ENCODE measurements at regions not wholly inside any gene's neighbourhood (a gene's known extent, or its start where the extent isn't known, plus 50 kb on each side); places are given as distances from the start of the nearest gene placed in this dataset.

- H3K4me1 ChIP-seq (ENCODE audit: control insufficient read depth, insufficient read depth, low read length), result no peaks in the 10 kb centered on the region
- DNase-seq, result no peak
- H3K4me3 ChIP-seq (ENCODE audit: low read length), result no peak overlapping the region
- 67% methylated on average over 4 of the region's 4 CpGs for WGBS (ENCODE audit: insufficient coverage)
- no peak overlapping the region for H3K27ac ChIP-seq (ENCODE audit: low read length)
- no peaks in the 10 kb centered on the region for H3K27me3 ChIP-seq (ENCODE audit: control insufficient read depth, insufficient read depth, low read length)
- no peaks in the 10 kb centered on the region for H3K9me3 ChIP-seq (replicated peaks; ENCODE audit: control insufficient read depth, low read depth, low read length)
- no peaks in the 10 kb centered on the region for H3K36me3 ChIP-seq (ENCODE audit: control insufficient read depth, insufficient read depth, low read length)
These were observed 183.0 kb upstream of the KCND2 start for GRCh38 chr7:120089968-120090367.

- Histone ChIP-seq H3K9me3 (replicated peaks; ENCODE audit: control insufficient read depth, low read depth, low read length) (no peaks in the 10 kb centered on the region), H3K36me3 (ENCODE audit: control insufficient read depth, insufficient read depth, low read length) (no peaks in the 10 kb centered on the region), H3K27me3 (ENCODE audit: control insufficient read depth, insufficient read depth, low read length) (no peaks in the 10 kb centered on the region), H3K27ac (ENCODE audit: low read length) (no peak overlapping the region), H3K4me1 (ENCODE audit: control insufficient read depth, insufficient read depth, low read length) (no peaks in the 10 kb centered on the region), H3K4me3 (ENCODE audit: low read length) (no peak overlapping the region)
- 95% methylated on average over 3 of the region's 3 CpGs for WGBS (ENCODE audit: insufficient coverage)
- no peak for DNase-seq
These were observed 181.2 kb upstream of the KCND2 start for GRCh38 chr7:120091807-120092206.

- Histone ChIP-seq H3K4me1 (ENCODE audit: control insufficient read depth, insufficient read depth, low read length) (no peaks in the 10 kb centered on the region), H3K4me3 (ENCODE audit: low read length) (no peak overlapping the region), H3K9me3 (replicated peaks; ENCODE audit: control insufficient read depth, low read depth, low read length) (no peaks in the 10 kb centered on the region), H3K36me3 (ENCODE audit: control insufficient read depth, insufficient read depth, low read length) (no peaks in the 10 kb centered on the region), H3K27me3 (ENCODE audit: control insufficient read depth, insufficient read depth, low read length) (no peaks in the 10 kb centered on the region), H3K27ac (ENCODE audit: low read length) (no peak overlapping the region)
- DNase-seq, result peak; percentile 19
- 80% methylated on average over 1 of the region's 2 CpGs for WGBS (ENCODE audit: insufficient coverage)
These were observed 176.0 kb upstream of the KCND2 start for GRCh38 chr7:120097020-120097419.

- Histone ChIP-seq H3K9me3 (replicated peaks; ENCODE audit: control insufficient read depth, low read depth, low read length) (no peaks in the 10 kb centered on the region), H3K4me3 (ENCODE audit: low read length) (no peak overlapping the region), H3K27me3 (ENCODE audit: control insufficient read depth, insufficient read depth, low read length) (no peaks in the 10 kb centered on the region), H3K27ac (ENCODE audit: low read length) (no peak overlapping the region), H3K36me3 (ENCODE audit: control insufficient read depth, insufficient read depth, low read length) (no peaks in the 10 kb centered on the region), H3K4me1 (ENCODE audit: control insufficient read depth, insufficient read depth, low read length) (no peaks in the 10 kb centered on the region)
- DNase-seq, result no peak
These were observed 175.2 kb upstream of the KCND2 start for GRCh38 chr7:120097774-120098173.

GRCh38 chr7:120108376-120108775 lies 164.6 kb upstream of the KCND2 start:
- no peak overlapping the region for H3K27ac ChIP-seq (ENCODE audit: low read length)
- H3K36me3 ChIP-seq (ENCODE audit: control insufficient read depth, insufficient read depth, low read length), result no peaks in the 10 kb centered on the region
- H3K27me3 ChIP-seq (ENCODE audit: control insufficient read depth, insufficient read depth, low read length), result no peaks in the 10 kb centered on the region
- H3K4me1 ChIP-seq (ENCODE audit: control insufficient read depth, insufficient read depth, low read length), result no peaks in the 10 kb centered on the region
- peaks cover 5% of the 10 kb centered on the region for H3K9me3 ChIP-seq (replicated peaks; ENCODE audit: control insufficient read depth, low read depth, low read length)
- H3K4me3 ChIP-seq (ENCODE audit: low read length), result no peak overlapping the region
- no peak for DNase-seq

- H3K4me1 ChIP-seq (ENCODE audit: control insufficient read depth, insufficient read depth, low read length), result no peaks in the 10 kb centered on the region
- H3K4me3 ChIP-seq (ENCODE audit: low read length), result no peak overlapping the region
- no peak for DNase-seq
- H3K36me3 ChIP-seq (ENCODE audit: control insufficient read depth, insufficient read depth, low read length), result no peaks in the 10 kb centered on the region
- H3K27me3 ChIP-seq (ENCODE audit: control insufficient read depth, insufficient read depth, low read length), result no peaks in the 10 kb centered on the region
- WGBS (ENCODE audit: insufficient coverage), result 81% methylated on average over 6 of the region's 8 CpGs
- H3K27ac ChIP-seq (ENCODE audit: low read length), result no peak overlapping the region
- H3K9me3 ChIP-seq (replicated peaks; ENCODE audit: control insufficient read depth, low read depth, low read length), result peaks cover 5% of the 10 kb centered on the region
These were observed 162.8 kb upstream of the KCND2 start for GRCh38 chr7:120110169-120110568.

GRCh38 chr7:120114626-120115025 lies 158.3 kb upstream of the KCND2 start:
- 85% methylated on average over 4 of the region's 5 CpGs for WGBS (ENCODE audit: insufficient coverage)
- H3K4me1 ChIP-seq (ENCODE audit: control insufficient read depth, insufficient read depth, low read length), result no peaks in the 10 kb centered on the region
- H3K27me3 ChIP-seq (ENCODE audit: control insufficient read depth, insufficient read depth, low read length), result no peaks in the 10 kb centered on the region
- no peak overlapping the region for H3K27ac ChIP-seq (ENCODE audit: low read length)
- H3K9me3 ChIP-seq (replicated peaks; ENCODE audit: control insufficient read depth, low read depth, low read length), result peaks cover 9% of the 10 kb centered on the region
- H3K36me3 ChIP-seq (ENCODE audit: control insufficient read depth, insufficient read depth, low read length), result no peaks in the 10 kb centered on the region
- no peak overlapping the region for H3K4me3 ChIP-seq (ENCODE audit: low read length)
- no peak for DNase-seq

- Histone ChIP-seq H3K9me3 (replicated peaks; ENCODE audit: control insufficient read depth, low read depth, low read length) (no peaks in the 10 kb centered on the region), H3K36me3 (ENCODE audit: control insufficient read depth, insufficient read depth, low read length) (no peaks in the 10 kb centered on the region), H3K4me1 (ENCODE audit: control insufficient read depth, insufficient read depth, low read length) (no peaks in the 10 kb centered on the region), H3K27me3 (ENCODE audit: control insufficient read depth, insufficient read depth, low read length) (no peaks in the 10 kb centered on the region), H3K27ac (ENCODE audit: low read length) (no peak overlapping the region), H3K4me3 (ENCODE audit: low read length) (no peak overlapping the region)
- no peak for DNase-seq
- WGBS (ENCODE audit: insufficient coverage), result no CpG with 5 or more reads among the region's 1 CpG
These were observed 149.4 kb upstream of the KCND2 start for GRCh38 chr7:120123528-120123927.

GRCh38 chr7:120131096-120131839 lies 141.7 kb upstream of the KCND2 start:
- no peak for DNase-seq
- no peak overlapping the region for H3K4me3 ChIP-seq (ENCODE audit: low read length)
- no peak overlapping the region for H3K27ac ChIP-seq (ENCODE audit: low read length)
- H3K9me3 ChIP-seq (replicated peaks; ENCODE audit: control insufficient read depth, low read depth, low read length), result no peaks in the 10 kb centered on the region
- H3K27me3 ChIP-seq (ENCODE audit: control insufficient read depth, insufficient read depth, low read length), result no peaks in the 10 kb centered on the region
- no peaks in the 10 kb centered on the region for H3K4me1 ChIP-seq (ENCODE audit: control insufficient read depth, insufficient read depth, low read length)
- no peaks in the 10 kb centered on the region for H3K36me3 ChIP-seq (ENCODE audit: control insufficient read depth, insufficient read depth, low read length)
- 87% methylated on average over 4 of the region's 5 CpGs for WGBS (ENCODE audit: insufficient coverage)

- Histone ChIP-seq H3K27ac (ENCODE audit: low read length) (no peak overlapping the region), H3K4me3 (ENCODE audit: low read length) (no peak overlapping the region), H3K4me1 (ENCODE audit: control insufficient read depth, insufficient read depth, low read length) (no peaks in the 10 kb centered on the region), H3K36me3 (ENCODE audit: control insufficient read depth, insufficient read depth, low read length) (no peaks in the 10 kb centered on the region), H3K27me3 (ENCODE audit: control insufficient read depth, insufficient read depth, low read length) (no peaks in the 10 kb centered on the region), H3K9me3 (replicated peaks; ENCODE audit: control insufficient read depth, low read depth, low read length) (no peaks in the 10 kb centered on the region)
- DNase-seq, result no peak
- WGBS (ENCODE audit: insufficient coverage), result no CpG with 5 or more reads among the region's 1 CpG
These were observed 134.5 kb upstream of the KCND2 start for GRCh38 chr7:120138497-120138896.

- DNase-seq, result no peak
- Histone ChIP-seq H3K36me3 (ENCODE audit: control insufficient read depth, insufficient read depth, low read length) (no peaks in the 10 kb centered on the region), H3K9me3 (replicated peaks; ENCODE audit: control insufficient read depth, low read depth, low read length) (no peaks in the 10 kb centered on the region), H3K27ac (ENCODE audit: low read length) (no peak overlapping the region), H3K4me3 (ENCODE audit: low read length) (no peak overlapping the region), H3K27me3 (ENCODE audit: control insufficient read depth, insufficient read depth, low read length) (no peaks in the 10 kb centered on the region), H3K4me1 (ENCODE audit: control insufficient read depth, insufficient read depth, low read length) (no peaks in the 10 kb centered on the region)
- no CpG with 5 or more reads among the region's 1 CpG for WGBS (ENCODE audit: insufficient coverage)
These were observed 116.5 kb upstream of the KCND2 start for GRCh38 chr7:120156476-120156875.
